Thymus (tissue), 11 donors: ENCODE measurements at regions not wholly inside any gene's neighbourhood (a gene's known extent, or its start where the extent isn't known, plus 50 kb on each side); places are given as distances from the start of the nearest gene placed in this dataset.

Experiments
- DNase-seq, 9 donors: peaks; one replicate each; pipeline ENCODE4 v3.0.0-alpha.2; 2013; ENCODE audit warnings: low spot score in 9 of 9, low read depth in 6 of 9, missing footprints in 1 of 9
- H3K27ac ChIP-seq, 2 donors: one replicate each; pipeline ENCODE4 v1.5.1; 2013; ENCODE audit warnings: control low read depth in 1 of 2, low read depth in 1 of 2, low read length in 1 of 2, mild to moderate bottlenecking in 1 of 2, moderate library complexity in 1 of 2
- H3K27me3 ChIP-seq, 2 donors: one replicate each; pipeline ENCODE4 v1.5.1; 2013; ENCODE audit warnings: low read length in 1 of 2; ENCODE audit not compliant: control insufficient read depth in 2 of 2, insufficient read depth in 1 of 2
- H3K36me3 ChIP-seq, 2 donors: one replicate each; pipeline ENCODE4 v1.5.1; 2013; ENCODE audit warnings: low read length in 1 of 2, mild to moderate bottlenecking in 1 of 2, moderate library complexity in 1 of 2; ENCODE audit not compliant: control insufficient read depth in 2 of 2, insufficient read depth in 2 of 2
- H3K4me1 ChIP-seq, 2 donors: one replicate each; pipeline ENCODE4 v1.5.1; 2013; ENCODE audit warnings: low read length in 2 of 2; ENCODE audit not compliant: control insufficient read depth in 2 of 2, insufficient read depth in 2 of 2
- H3K4me3 ChIP-seq, 2 donors: one replicate each; pipeline ENCODE4 v1.5.1; 2013; ENCODE audit warnings: low read length in 2 of 2, control low read depth in 1 of 2, mild to moderate bottlenecking in 1 of 2
- H3K9me3 ChIP-seq, 2 donors: one replicate each; pipeline ENCODE4 v1.5.1; 2013; ENCODE audit warnings: low read length in 1 of 2, mild to moderate bottlenecking in 1 of 2; ENCODE audit not compliant: control insufficient read depth in 2 of 2, insufficient read depth in 1 of 2
- WGBS: extraction: QIAGEN DNeasy Blood & Tissue Kit; methylation state at CpG from one replicate; pipeline ENCODE4 v1.1.7; 2013; 5-methylcytosine and 5-hydroxymethylcytosine counted together
- donor health status: healthy.

DNA sequence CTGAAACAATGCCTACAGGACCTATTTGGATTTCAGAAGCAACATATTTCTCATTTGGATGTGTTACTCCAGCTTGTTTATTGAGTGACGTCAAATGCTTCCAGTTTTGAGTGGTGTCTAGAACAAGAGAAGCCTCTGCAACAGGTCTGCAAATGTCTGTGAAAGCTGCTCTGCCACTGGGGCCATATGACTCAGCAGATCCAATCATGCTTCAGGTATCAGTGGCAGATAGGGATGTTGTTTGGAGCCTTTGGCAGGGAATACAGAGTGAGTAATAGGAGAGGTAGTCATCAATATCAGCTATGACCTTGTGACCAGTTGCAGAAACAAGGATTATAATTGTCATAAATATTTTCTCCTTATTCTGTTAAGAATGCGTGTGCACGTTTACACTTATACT is 141.1 kb upstream of the ZXDA start:
- WGBS = 72% methylated on average over 3 of the region's 3 CpGs
- no peaks in the 10 kb centered on the region for H3K36me3 ChIP-seq

GRCh38 chrX:58044130-58044529 is 133.9 kb upstream of the ZXDA start:
- H3K9me3 ChIP-seq = peaks cover 0 to 16% of the 10 kb centered on the region in 2 donors

More for the DNA sequence above, 141.1 kb upstream of the ZXDA start:
- no peaks in the 10 kb centered on the region for H3K27me3 ChIP-seq
- H3K4me1 ChIP-seq = no peaks in the 10 kb centered on the region
- H3K9me3 ChIP-seq = peaks cover 0 to 13% of the 10 kb centered on the region in 2 donors
- no peak overlapping the region for H3K27ac ChIP-seq
- DNase-seq = no peak
- H3K4me3 ChIP-seq = no peak overlapping the region

GRCh38 chrX:58025979-58026378 is 115.7 kb upstream of the ZXDA start:
- H3K27ac ChIP-seq = no peak overlapping the region
- no peaks in the 10 kb centered on the region for H3K27me3 ChIP-seq
- DNase-seq = peak in 2 of 9 donors; percentile 24 to 36
- H3K4me3 ChIP-seq = no peak overlapping the region
- no peaks in the 10 kb centered on the region for H3K9me3 ChIP-seq
- 16% methylated on average over 5 of the region's 5 CpGs for WGBS
- no peaks in the 10 kb centered on the region for H3K4me1 ChIP-seq
- H3K36me3 ChIP-seq = no peaks in the 10 kb centered on the region

More at GRCh38 chrX:58044130-58044529, 133.9 kb upstream of the ZXDA start:
- Histone ChIP-seq H3K27ac (no peak overlapping the region), H3K36me3 (no peaks in the 10 kb centered on the region), H3K27me3 (no peaks in the 10 kb centered on the region), H3K4me1 (no peaks in the 10 kb centered on the region), H3K4me3 (no peak overlapping the region)
- DNase-seq = no peak

DNA sequence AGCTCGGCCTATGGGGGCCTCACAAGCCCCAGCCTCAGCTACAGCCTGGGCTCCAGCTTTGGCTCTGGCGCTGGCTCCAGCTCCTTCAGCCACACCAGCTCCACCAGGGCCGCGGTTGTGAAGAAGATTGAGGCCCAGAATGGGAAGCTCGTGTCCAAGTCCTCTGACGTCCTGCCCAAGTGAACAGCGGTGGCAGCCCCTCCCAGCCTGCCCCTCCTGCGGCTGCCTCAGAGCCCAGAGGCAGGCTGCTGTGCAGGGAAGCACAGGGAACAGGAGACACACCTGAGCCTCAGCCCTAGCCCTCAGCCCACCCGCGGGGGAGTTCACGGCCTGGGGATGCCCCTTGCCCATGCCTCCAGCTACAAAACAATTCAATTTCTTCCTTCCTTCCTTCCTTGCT is 75.7 kb upstream of the ZXDA start:
- Histone ChIP-seq H3K27ac (no peak overlapping the region), H3K4me1 (no peaks in the 10 kb centered on the region), H3K4me3 (no peak overlapping the region), H3K36me3 (no peaks in the 10 kb centered on the region), H3K9me3 (peaks cover 0 to 21% of the 10 kb centered on the region in 2 donors), H3K27me3 (no peaks in the 10 kb centered on the region)
- WGBS = 92% methylated on average over 11 of the region's 11 CpGs
- DNase-seq = no peak

DNA sequence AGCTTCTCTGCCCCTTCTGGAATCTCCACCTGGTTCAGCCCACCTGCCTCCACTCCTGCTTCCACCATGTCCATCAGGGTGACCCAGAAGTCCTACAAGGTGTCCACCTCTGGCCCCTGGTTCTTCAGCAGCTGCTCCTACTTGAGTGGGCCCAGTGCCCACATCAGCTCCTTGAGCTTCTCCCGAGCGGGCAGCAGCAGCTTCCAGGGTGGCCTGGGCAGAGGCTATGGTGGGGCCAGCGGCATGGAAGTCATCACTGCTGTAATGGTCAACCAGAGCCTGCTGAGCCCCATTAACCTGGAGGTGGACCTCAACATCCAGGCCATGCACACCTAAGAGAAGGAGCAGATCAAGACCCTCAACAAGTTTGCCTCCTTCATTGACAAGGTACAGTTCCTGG is 74.4 kb upstream of the ZXDA start:
- no peak overlapping the region for H3K4me3 ChIP-seq
- H3K9me3 ChIP-seq = peaks cover 0 to 16% of the 10 kb centered on the region in 2 donors
- H3K27me3 ChIP-seq = no peaks in the 10 kb centered on the region
- H3K36me3 ChIP-seq = no peaks in the 10 kb centered on the region
- WGBS = 97% methylated on average over 3 of the region's 3 CpGs
- DNase-seq = no peak
- H3K4me1 ChIP-seq = no peaks in the 10 kb centered on the region
- no peak overlapping the region for H3K27ac ChIP-seq

GRCh38 chrX:57977992-57978391 is 67.7 kb upstream of the ZXDA start:
- no peak overlapping the region for H3K4me3 ChIP-seq
- no peaks in the 10 kb centered on the region for H3K9me3 ChIP-seq
- H3K27me3 ChIP-seq = no peaks in the 10 kb centered on the region
- no peaks in the 10 kb centered on the region for H3K4me1 ChIP-seq
- no peaks in the 10 kb centered on the region for H3K36me3 ChIP-seq
- no peak overlapping the region for H3K27ac ChIP-seq
- 63% methylated on average over 6 of the region's 6 CpGs for WGBS
- no peak for DNase-seq

GRCh38 chrX:57964975-57965374 is 54.7 kb upstream of the ZXDA start:
- Histone ChIP-seq H3K27me3 (no peaks in the 10 kb centered on the region), H3K9me3 (peaks cover 0 to 3% of the 10 kb centered on the region in 2 donors), H3K4me3 (no peak overlapping the region), H3K27ac (no peak overlapping the region), H3K36me3 (no peaks in the 10 kb centered on the region), H3K4me1 (no peaks in the 10 kb centered on the region)
- DNase-seq = peak in 1 of 9 donors; percentile 6
- 84% methylated on average over 1 of the region's 1 CpG for WGBS
